PFSK-1 (cell line): ENCODE measurements at regions not wholly inside any gene's neighbourhood (a gene's known extent, or its start where the extent isn't known, plus 50 kb on each side); places are given as distances from the start of the nearest gene placed in this dataset.

ENCODE experiments used
- FOXP2 ChIP-seq: optimal IDR thresholded peaks from 2 replicates; pipeline ENCODE3; 2011; ENCODE audit warnings: borderline replicate concordance, control low read depth, inconsistent platforms; ENCODE audit not compliant: insufficient read depth; ENCODE audit errors: extremely low read length, extremely low read depth
- POLR2AphosphoS5 ChIP-seq: IDR thresholded peaks from 2 replicates; pipeline ENCODE4 v1.6.1; 2012; ENCODE audit warnings: low read depth, mild to moderate bottlenecking, control low read depth, low read length, moderate library complexity
- REST ChIP-seq, 2 experiments: IDR thresholded peaks; 2 replicates each; pipeline versions ENCODE4 v1.6.1 to v1.8.0; 2011 to 2012; ENCODE audit warnings: low read depth in 2 of 2, low read length in 2 of 2, control low read depth in 1 of 2, inconsistent platforms in 1 of 2, mild to moderate bottlenecking in 1 of 2, moderate library complexity in 1 of 2; ENCODE audit not compliant: insufficient read depth in 1 of 2
- SIN3A ChIP-seq: IDR thresholded peaks from 2 replicates; pipeline ENCODE4 v1.6.1; 2012; ENCODE audit warnings: mild to moderate bottlenecking, low read length, moderate library complexity, borderline replicate concordance; ENCODE audit not compliant: insufficient read depth
- TAF1 ChIP-seq: IDR thresholded peaks from 2 replicates; pipeline ENCODE4 v1.6.1; 2012; ENCODE audit warnings: low read length, control low read depth, borderline replicate concordance; ENCODE audit not compliant: insufficient read depth

DNA sequence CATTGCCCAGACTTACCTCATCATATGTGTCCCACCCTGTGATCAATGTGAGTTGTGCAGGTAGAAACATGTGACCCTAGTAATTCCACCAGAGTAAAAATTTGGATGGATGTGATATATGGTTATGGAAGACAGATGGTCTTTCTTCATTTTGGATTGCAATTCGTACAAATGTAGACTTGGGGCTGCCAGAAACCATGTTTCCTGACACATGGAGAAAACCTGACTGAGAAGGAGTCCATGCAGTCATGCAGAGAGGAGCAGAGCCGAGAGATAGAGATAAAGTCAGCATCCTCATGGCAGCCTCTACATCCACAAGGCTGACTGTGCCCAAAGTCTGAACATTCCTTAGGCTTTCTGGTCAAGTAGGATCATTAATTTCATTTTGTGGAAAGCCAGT lies 678.1 kb upstream of the KIRREL3 start:
- no peak for TF ChIP-seq TAF1
- no peak for TF ChIP-seq POLR2AphosphoS5
- no peak for TF ChIP-seq REST (IDR thresholded peaks at IDR 0.05; ENCODE audit: insufficient read depth in 1 of 2, low read depth in 2 of 2, low read length in 2 of 2)

DNA sequence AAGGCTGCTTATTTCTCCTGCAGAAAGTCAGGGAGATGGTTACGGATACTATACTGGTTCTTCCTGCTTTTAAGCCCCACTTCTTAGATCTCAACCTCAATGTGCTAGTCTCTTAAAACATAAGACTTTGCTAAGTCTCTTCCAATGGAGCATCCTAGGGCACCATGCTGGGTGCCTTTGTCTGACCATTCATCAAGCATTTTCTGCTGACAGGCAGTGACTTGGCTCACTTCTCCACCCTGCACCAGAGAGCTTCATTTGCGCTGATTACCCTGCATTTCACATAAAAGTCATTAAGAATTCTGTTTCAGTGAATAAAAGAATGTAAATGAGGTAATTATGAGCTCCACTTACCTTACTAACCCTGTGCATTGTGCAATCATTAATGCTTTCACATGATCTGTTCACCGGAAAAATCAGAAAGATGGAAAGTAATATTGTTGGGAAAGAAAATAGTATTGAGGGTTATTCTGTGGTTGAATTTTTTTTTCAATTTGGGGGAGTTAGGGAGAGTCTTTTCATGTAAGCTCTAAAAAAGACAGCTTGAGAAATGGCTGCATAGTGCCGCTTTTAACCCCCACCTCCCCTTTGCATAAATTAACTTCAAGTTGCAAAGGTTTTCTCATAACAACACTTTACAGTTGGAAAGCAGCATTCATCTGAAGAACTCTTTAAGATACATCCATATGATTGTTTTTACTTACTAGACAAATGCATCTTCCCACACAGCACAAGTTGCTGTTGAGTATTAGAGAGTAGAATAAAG lies 677.3 kb upstream of the KIRREL3 start:
- no peak for TF ChIP-seq TAF1

- no peak for TF ChIP-seq REST (IDR thresholded peaks at IDR 0.05; ENCODE audit: insufficient read depth in 1 of 2, low read depth in 2 of 2, low read length in 2 of 2)
- TF ChIP-seq FOXP2, result no peak
- no peak for TF ChIP-seq POLR2AphosphoS5
- no peak for TF ChIP-seq TAF1
- TF ChIP-seq SIN3A, result no peak
These were observed 675.0 kb upstream of the KIRREL3 start for GRCh38 chr11:127675581-127675980.

DNA sequence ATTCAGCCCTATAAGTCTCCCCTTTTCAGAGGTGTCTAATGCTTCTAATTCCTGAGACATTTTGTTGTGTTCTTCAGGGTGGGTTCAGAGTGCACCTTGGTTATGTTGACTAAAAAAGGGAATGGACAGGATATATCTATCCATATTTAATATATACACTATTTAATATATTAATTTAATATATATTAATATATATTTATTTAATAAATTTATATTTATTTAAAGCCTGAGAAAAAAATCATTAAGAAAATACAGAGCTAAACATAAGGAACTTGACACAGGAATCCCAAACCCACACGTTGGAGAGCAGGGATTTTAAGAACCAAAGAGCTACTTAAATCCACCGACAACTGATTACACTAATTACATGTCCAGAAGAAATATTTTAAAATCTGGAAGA lies 674.2 kb upstream of the KIRREL3 start:
- TF ChIP-seq TAF1 (no peak), SIN3A (no peak), FOXP2 (no peak), POLR2AphosphoS5 (no peak), REST (IDR thresholded peaks at IDR 0.05; ENCODE audit: insufficient read depth in 1 of 2, low read depth in 2 of 2, low read length in 2 of 2) (no peak)

DNA sequence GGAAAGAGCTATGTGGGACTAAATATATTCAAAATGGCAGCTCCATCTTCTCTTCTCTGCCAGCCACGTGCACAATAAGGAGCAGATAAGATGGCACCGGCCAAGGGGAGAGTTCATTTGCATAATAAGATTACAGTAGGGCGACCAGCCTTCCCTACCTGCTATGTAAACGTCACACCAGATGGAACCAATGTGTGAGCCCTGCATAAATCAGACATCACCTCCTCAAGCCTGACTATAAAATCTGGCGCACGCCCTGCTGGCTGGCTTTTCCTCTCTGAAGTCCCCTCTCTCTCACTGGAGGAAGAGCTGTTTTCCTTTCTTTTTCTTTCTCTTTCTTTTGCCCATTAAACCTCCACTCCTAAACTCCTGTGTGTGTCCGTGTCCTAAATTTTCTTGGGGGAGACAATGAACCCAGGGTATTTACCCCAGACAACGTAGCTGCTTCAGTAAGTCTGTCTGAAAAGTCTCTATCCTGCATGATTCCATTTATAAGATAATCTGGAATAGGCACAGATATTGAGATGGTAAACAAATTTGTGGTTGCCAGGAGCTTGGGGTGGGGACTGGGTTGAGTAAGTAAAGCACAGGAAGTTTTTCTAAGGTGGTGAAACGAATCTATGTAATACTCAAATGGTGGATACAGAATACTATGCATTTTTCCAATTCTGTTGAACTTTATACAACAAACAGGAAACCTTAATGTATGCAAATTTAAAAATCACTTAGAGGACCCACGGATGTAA lies 670.0 kb upstream of the KIRREL3 start:
- TF ChIP-seq REST (IDR thresholded peaks at IDR 0.05; ENCODE audit: insufficient read depth in 1 of 2, low read depth in 2 of 2, low read length in 2 of 2) (no peak), POLR2AphosphoS5 (no peak), SIN3A (no peak), FOXP2 (no peak), TAF1 (no peak)
